Type B pancreatic cell (in vitro differentiated cells): ENCODE measurements at regions not wholly inside any gene's neighbourhood (a gene's known extent, or its start where the extent isn't known, plus 50 kb on each side); places are given as distances from the start of the nearest gene placed in this dataset.

Experiments used
- DNase-seq: peaks from one replicate; pipeline ENCODE4 v3.0.0; 2021; ENCODE audit warnings: mixed read lengths; ENCODE audit not compliant: unreplicated experiment; ENCODE audit errors: extremely low spot score
- H3K27ac Mint-ChIP-seq: 2 replicates; pipeline ENCODE4 v1.8.0; 2021; ENCODE audit warnings: mild to moderate bottlenecking, mixed read lengths
- H3K27me3 Mint-ChIP-seq: 2 replicates; pipeline ENCODE4 v1.8.0; 2021; ENCODE audit warnings: mixed read lengths
- H3K36me3 Mint-ChIP-seq: 2 replicates; pipeline ENCODE4 v1.8.0; 2021; ENCODE audit warnings: mixed read lengths
- H3K4me1 Mint-ChIP-seq: one replicate; pipeline ENCODE4 v1.8.0; 2021; ENCODE audit warnings: mixed read lengths; ENCODE audit not compliant: unreplicated experiment
- H3K4me3 Mint-ChIP-seq: 2 replicates; pipeline ENCODE4 v1.8.0; 2021; ENCODE audit warnings: mild to moderate bottlenecking, mixed read lengths
- H3K9me3 Mint-ChIP-seq: 2 replicates; pipeline ENCODE4 v1.8.0; 2021; ENCODE audit warnings: mixed read lengths
- CTCF ChIP-seq: fragments of 200-600 bp; sonication (generic); conservative IDR thresholded peaks from 2 replicates; pipeline ENCODE4 v1.5.0; 2021; ENCODE audit warnings: antibody characterized with exemption, mild to moderate bottlenecking

DNA sequence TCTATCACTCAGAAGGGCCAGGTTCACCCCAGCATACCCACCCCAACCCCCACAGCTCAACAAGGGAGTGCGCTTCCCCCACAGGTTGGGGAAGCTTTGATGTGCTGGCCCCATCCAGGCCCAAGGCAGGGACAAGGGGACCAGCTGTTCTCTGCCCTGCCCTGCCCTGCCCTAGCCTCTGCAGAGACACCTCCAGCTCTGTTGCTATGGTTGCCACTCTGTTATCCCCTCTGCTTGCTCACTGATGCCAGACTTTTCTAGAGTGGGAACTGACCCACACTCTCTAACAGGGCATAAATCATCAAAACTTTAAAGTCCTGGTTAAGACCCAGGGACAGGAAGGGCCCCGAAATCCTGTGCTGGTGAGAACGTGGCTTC is 50.4 kb upstream of the ENPP7 start:
- Mint-ChIP-seq H3K9me3 (no peaks in the 10 kb centered on the region), H3K27me3 (peaks cover 17% of the 10 kb centered on the region), H3K4me3 (no peak overlapping the region), H3K36me3 (no peaks in the 10 kb centered on the region), H3K4me1 (peaks cover 5% of the 10 kb centered on the region), H3K27ac (no peak overlapping the region)
- no peak for DNase-seq
- TF ChIP-seq CTCF, result no peak

GRCh38 chr17:79679631-79680317 is 51.0 kb upstream of the ENPP7 start:
- peaks cover 17% of the 10 kb centered on the region for H3K27me3 Mint-ChIP-seq

GRCh38 chr17:79678736-79679255 is 51.9 kb upstream of the ENPP7 start:
- Mint-ChIP-seq H3K4me3 (no peak overlapping the region), H3K27me3 (peaks cover 16% of the 10 kb centered on the region), H3K27ac (no peak overlapping the region), H3K4me1 (peaks cover 5% of the 10 kb centered on the region), H3K36me3 (no peaks in the 10 kb centered on the region), H3K9me3 (peaks cover 1% of the 10 kb centered on the region)
- no peak for DNase-seq
- no peak for TF ChIP-seq CTCF

More at GRCh38 chr17:79679631-79680317, 51.0 kb upstream of the ENPP7 start:
- no peak for DNase-seq
- TF ChIP-seq CTCF, result no peak
- no peaks in the 10 kb centered on the region for H3K36me3 Mint-ChIP-seq
- no peak overlapping the region for H3K27ac Mint-ChIP-seq
- H3K9me3 Mint-ChIP-seq, result no peaks in the 10 kb centered on the region
- H3K4me3 Mint-ChIP-seq, result no peak overlapping the region
- peaks cover 5% of the 10 kb centered on the region for H3K4me1 Mint-ChIP-seq

DNA sequence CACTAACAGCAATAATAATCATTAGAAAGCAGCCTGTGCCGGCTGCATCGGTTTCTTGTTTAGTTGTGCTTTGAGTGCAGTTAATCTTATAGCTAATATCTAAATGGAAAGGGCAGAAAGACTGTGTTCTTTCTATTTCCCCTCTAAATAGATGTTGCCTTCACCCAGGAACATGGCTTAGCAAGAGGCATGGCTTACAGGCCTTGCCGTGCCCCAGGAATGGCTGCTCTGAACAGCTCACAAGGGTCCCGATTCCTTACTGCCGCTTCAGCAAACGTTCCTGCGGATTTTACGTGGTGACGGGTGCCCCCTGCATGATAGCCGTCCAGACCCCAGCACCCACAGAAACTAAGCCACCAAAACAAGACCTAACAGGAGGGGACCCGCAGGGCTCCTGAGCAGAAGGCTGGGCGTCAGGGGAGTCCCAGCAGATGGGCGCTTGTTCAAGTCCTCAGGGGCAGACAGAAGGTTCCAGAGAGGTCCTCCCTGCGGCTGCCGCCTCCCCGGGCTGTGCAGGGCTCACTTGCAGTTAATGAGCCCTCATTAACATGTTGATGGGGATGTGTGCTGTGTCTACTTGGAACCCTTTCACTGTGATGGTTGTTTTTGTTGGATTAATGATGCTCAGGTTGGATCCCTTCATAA is 52.5 kb upstream of the ENPP7 start:
- no peak overlapping the region for H3K27ac Mint-ChIP-seq
- DNase-seq, result no peak
- H3K27me3 Mint-ChIP-seq, result peaks cover 18% of the 10 kb centered on the region
- TF ChIP-seq CTCF, result no peak
- peaks cover 5% of the 10 kb centered on the region for H3K4me1 Mint-ChIP-seq
- H3K9me3 Mint-ChIP-seq, result peaks cover 7% of the 10 kb centered on the region
- H3K4me3 Mint-ChIP-seq, result no peak overlapping the region
- no peaks in the 10 kb centered on the region for H3K36me3 Mint-ChIP-seq

- H3K9me3 Mint-ChIP-seq, result peaks cover 8% of the 10 kb centered on the region
- H3K4me1 Mint-ChIP-seq, result peaks cover 5% of the 10 kb centered on the region
- no peak overlapping the region for H3K4me3 Mint-ChIP-seq
- TF ChIP-seq CTCF, result no peak
- no peak overlapping the region for H3K27ac Mint-ChIP-seq
- no peak for DNase-seq
- H3K27me3 Mint-ChIP-seq, result peaks cover 18% of the 10 kb centered on the region
- H3K36me3 Mint-ChIP-seq, result no peaks in the 10 kb centered on the region
These were observed 53.1 kb upstream of the ENPP7 start for GRCh38 chr17:79677646-79678045.
